ENCODE measurements at regions not wholly inside any gene's neighbourhood (a gene's known extent, or its start where the extent isn't known, plus 50 kb on each side); places are given as distances from the start of the nearest gene placed in this dataset.

GRCh38 chr2:67865917-67866316, 196.9 kb downstream of the C1D start:
- H3K4me3 ChIP-seq (ENCODE audit: low read length), result no peak overlapping the region
- no peak for DNase-seq (ENCODE audit: low read depth)
- no peak for TF ChIP-seq CTCF (conservative IDR thresholded peaks at IDR 0.05; ENCODE audit: low read length)

- peak; percentile 22 for DNase-seq (ENCODE audit: low read depth)
- no peak for TF ChIP-seq CTCF (conservative IDR thresholded peaks at IDR 0.05; ENCODE audit: low read length)
- H3K4me3 ChIP-seq (ENCODE audit: low read length), result no peak overlapping the region
Measured at GRCh38 chr2:67867735-67868134, 195.1 kb downstream of the C1D start.

- DNase-seq (ENCODE audit: low read depth), result peak; percentile 80
- H3K4me3 ChIP-seq (ENCODE audit: low read length), result no peak overlapping the region
- no peak for TF ChIP-seq CTCF (conservative IDR thresholded peaks at IDR 0.05; ENCODE audit: low read length)
Measured at GRCh38 chr2:67871686-67872412, 191.0 kb downstream of the C1D start.

- TF ChIP-seq CTCF (conservative IDR thresholded peaks at IDR 0.05; ENCODE audit: low read length), result no peak
- no peak overlapping the region for H3K4me3 ChIP-seq (ENCODE audit: low read length)
- DNase-seq (ENCODE audit: low read depth), result no peak
Measured at GRCh38 chr2:67872481-67872880, 190.3 kb downstream of the C1D start.

GRCh38 chr2:67873916-67874315, 188.9 kb downstream of the C1D start:
- no peak overlapping the region for H3K4me3 ChIP-seq (ENCODE audit: low read length)
- DNase-seq (ENCODE audit: low read depth), result no peak
- TF ChIP-seq CTCF (conservative IDR thresholded peaks at IDR 0.05; ENCODE audit: low read length), result no peak

- no peak for TF ChIP-seq CTCF (conservative IDR thresholded peaks at IDR 0.05; ENCODE audit: low read length)
- peak; percentile 42 for DNase-seq (ENCODE audit: low read depth)
- no peak overlapping the region for H3K4me3 ChIP-seq (ENCODE audit: low read length)
Measured at GRCh38 chr2:67876176-67876575, 186.6 kb downstream of the C1D start.

GRCh38 chr2:67877301-67877700, 185.5 kb downstream of the C1D start:
- H3K4me3 ChIP-seq (ENCODE audit: low read length), result no peak overlapping the region
- DNase-seq (ENCODE audit: low read depth), result no peak
- no peak for TF ChIP-seq CTCF (conservative IDR thresholded peaks at IDR 0.05; ENCODE audit: low read length)
